Bronchial epithelial cell (primary cell): ENCODE measurements at regions not wholly inside any gene's neighbourhood (a gene's known extent, or its start where the extent isn't known, plus 50 kb on each side); places are given as distances from the start of the nearest gene placed in this dataset.

Experiments
- DNase-seq: peaks from one replicate; pipeline ENCODE4 v3.0.0-alpha.2; 2010; ENCODE audit warnings: low read depth
- FAIRE-seq: peaks from 2 replicates; lab custom pipeline; 2011; peaks lifted over from hg19 to GRCh38; lab: Jason Lieb, UNC
- H3K27me3 ChIP-seq: 2 replicates; pipeline ENCODE4 v1.5.1; 2011; ENCODE audit warnings: low read length; ENCODE audit not compliant: control insufficient read depth, insufficient read depth
- H3K36me3 ChIP-seq: 2 replicates; pipeline ENCODE4 v1.5.1; 2011; ENCODE audit warnings: low read length; ENCODE audit not compliant: control insufficient read depth, insufficient read depth
- H3K4me3 ChIP-seq: 2 replicates; pipeline ENCODE4 v1.5.1; 2011; ENCODE audit warnings: mild to moderate bottlenecking, low read depth, low read length, control low read depth
- TF ChIP-seq, protein P1 (sequence below): IDR thresholded peaks from 2 replicates; pipeline ENCODE4 v1.5.1; 2011; ENCODE audit warnings: mild to moderate bottlenecking, moderate library complexity, low read length, control low read depth, inconsistent platforms; ENCODE audit not compliant: insufficient read depth, severe bottlenecking

DNA sequence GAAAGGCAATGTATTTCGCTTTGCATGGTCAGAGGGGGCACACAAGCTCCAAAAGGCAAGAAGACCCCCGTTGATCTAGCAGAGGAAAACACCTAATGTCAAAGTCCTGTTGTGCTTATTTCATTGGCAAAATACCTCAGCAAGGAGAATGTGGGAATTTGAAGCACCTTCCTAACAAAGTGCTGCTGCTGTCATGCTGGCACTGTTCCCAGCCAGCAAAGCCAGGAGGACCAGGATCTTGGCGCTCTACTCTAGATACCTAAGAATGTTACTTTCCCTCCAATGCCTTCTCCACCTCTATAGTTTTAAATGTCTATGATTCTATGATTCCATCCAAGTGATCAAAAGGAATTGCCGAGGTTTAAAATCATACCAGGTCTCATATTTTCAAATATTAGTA, 867.9 kb upstream of the POU3F3 start:
- no peak for FAIRE-seq
- Histone ChIP-seq H3K36me3 (no peaks in the 10 kb centered on the region), H3K27me3 (no peaks in the 10 kb centered on the region), H3K4me3 (no peak overlapping the region)
- TF ChIP-seq, protein P1, sequence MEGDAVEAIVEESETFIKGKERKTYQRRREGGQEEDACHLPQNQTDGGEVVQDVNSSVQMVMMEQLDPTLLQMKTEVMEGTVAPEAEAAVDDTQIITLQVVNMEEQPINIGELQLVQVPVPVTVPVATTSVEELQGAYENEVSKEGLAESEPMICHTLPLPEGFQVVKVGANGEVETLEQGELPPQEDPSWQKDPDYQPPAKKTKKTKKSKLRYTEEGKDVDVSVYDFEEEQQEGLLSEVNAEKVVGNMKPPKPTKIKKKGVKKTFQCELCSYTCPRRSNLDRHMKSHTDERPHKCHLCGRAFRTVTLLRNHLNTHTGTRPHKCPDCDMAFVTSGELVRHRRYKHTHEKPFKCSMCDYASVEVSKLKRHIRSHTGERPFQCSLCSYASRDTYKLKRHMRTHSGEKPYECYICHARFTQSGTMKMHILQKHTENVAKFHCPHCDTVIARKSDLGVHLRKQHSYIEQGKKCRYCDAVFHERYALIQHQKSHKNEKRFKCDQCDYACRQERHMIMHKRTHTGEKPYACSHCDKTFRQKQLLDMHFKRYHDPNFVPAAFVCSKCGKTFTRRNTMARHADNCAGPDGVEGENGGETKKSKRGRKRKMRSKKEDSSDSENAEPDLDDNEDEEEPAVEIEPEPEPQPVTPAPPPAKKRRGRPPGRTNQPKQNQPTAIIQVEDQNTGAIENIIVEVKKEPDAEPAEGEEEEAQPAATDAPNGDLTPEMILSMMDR = no peak
- DNase-seq = no peak

DNA sequence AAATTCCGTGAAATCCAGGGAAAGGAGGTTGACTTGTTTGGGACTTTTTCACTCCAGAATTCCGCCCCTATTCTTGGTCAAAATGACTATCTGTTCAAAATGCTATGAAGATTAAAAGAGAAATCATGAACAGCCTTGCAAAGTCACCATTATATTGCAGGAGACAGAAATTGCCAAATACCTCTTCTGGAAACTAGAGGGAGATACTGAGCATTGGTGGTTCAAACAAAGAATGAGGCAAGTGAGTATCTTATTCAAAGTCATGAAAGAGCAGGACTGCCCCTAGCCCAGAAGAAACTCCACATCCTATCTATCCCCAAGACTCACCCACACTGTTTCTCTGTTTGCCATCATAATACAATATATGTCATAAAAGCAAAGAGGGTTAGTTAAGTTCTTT, 862.3 kb upstream of the POU3F3 start:
- TF ChIP-seq, protein P1 = no peak
- H3K36me3 ChIP-seq = no peaks in the 10 kb centered on the region
- H3K27me3 ChIP-seq = no peaks in the 10 kb centered on the region
- peak; percentile 4 for DNase-seq
- H3K4me3 ChIP-seq = no peak overlapping the region
- no peak for FAIRE-seq

DNA sequence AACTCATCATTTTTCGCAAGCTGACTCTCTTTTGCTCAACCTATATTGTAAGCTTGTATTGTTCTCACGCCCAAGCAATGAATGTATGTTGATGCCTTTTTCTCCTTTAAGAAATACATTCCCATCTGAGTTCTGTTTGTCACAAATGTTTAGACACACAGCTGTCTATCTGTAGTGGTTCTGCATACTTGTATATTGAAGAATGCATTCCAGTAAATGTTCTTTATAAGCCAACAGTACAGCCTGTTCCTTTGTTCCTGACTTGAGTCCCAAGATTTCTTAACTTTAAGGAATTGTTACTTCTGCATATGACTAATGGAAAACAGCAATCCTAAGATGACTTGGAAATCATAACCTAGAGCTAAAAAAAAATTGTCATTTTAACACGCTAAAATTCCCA, 849.1 kb upstream of the POU3F3 start:
- no peaks in the 10 kb centered on the region for H3K36me3 ChIP-seq
- TF ChIP-seq, protein P1 = no peak
- H3K27me3 ChIP-seq = no peaks in the 10 kb centered on the region
- no peak overlapping the region for H3K4me3 ChIP-seq
- FAIRE-seq (no peak), DNase-seq (no peak)

DNA sequence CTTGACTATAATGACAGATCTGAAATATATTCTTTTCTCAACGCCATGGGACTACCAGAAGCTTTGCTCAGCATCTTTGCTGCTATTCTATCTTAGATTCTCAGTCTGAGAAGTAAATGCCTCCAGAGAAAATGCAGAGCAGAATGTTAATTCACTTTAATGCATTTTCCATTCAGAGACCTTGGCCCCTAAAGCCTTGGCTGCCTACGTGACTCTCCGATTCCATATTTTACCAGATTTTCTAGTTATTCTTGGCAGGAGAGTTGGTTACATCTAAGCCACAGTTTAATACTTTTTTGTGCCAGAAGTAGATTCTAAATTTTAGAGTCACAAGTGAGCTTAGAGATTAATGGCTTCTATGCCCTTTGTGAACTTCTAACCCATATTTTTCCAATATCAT, 837.1 kb upstream of the POU3F3 start:
- Histone ChIP-seq H3K27me3 (no peaks in the 10 kb centered on the region), H3K36me3 (no peaks in the 10 kb centered on the region), H3K4me3 (no peak overlapping the region)
- no peak for FAIRE-seq
- TF ChIP-seq, protein P1 = no peak
- no peak for DNase-seq

DNA sequence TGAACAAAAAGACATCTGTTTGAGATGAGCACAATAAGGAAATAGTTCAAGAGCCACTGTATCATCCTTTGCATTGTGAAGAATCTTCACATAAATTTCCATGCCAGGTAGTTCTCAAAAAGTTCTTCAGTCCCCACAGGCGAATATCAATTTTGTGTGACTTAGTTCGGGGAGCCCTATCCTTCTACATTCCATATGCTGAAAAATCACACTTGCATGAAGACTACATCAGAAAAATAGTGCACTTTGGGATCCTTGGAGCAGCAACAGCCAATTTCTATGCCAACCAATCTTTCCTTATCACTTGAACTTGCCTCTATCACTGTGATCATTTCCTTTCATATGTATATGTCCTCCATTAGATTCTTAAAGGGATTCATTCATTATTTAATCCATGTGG, 830.6 kb upstream of the POU3F3 start:
- Histone ChIP-seq H3K27me3 (no peaks in the 10 kb centered on the region), H3K4me3 (no peak overlapping the region), H3K36me3 (no peaks in the 10 kb centered on the region)
- TF ChIP-seq, protein P1 = no peak
- no peak for FAIRE-seq
- DNase-seq = no peak

DNA sequence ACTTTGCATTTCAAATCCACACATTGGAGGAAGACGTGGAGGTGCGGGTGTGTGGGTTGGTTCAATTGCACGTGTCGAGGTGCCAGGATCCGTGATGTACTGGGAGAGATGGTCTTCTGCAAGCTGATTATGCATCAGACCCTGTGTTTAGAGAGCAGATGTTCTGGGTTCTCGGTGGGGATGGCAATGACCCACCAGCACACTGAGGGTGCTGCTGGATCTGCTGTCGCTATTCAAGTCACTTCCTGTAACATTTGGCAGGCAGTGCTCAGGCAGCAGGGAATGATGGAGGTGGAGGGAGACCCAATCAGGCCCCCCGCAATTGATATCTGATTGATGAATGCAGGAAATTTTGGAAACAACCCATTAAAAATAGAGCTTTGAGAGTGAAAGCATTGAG, 830.1 kb upstream of the POU3F3 start:
- H3K27me3 ChIP-seq = no peaks in the 10 kb centered on the region
- FAIRE-seq = no peak

More for the DNA sequence above, 830.1 kb upstream of the POU3F3 start:
- TF ChIP-seq, protein P1 = no peak
- Histone ChIP-seq H3K36me3 (no peaks in the 10 kb centered on the region), H3K4me3 (no peak overlapping the region)
- no peak for DNase-seq
